HG02981 (cell line): ENCODE measurements at regions not wholly inside any gene's neighbourhood (a gene's known extent, or its start where the extent isn't known, plus 50 kb on each side); places are given as distances from the start of the nearest gene placed in this dataset.

Experiments used
- ATAC-seq: cut with Tn5 transposase; IDR thresholded peaks from one replicate; pipeline ENCODE4 v1.9.1; 2021; ENCODE audit warnings: mild to moderate bottlenecking, moderate library complexity; ENCODE audit not compliant: unreplicated experiment

GRCh38 chr6:2505624-2506023, 245.1 kb downstream of the MYLK4 start:
- ATAC-seq: no peak

GRCh38 chr6:2504495-2505064, 246.1 kb downstream of the MYLK4 start:
- no peak for ATAC-seq

- ATAC-seq: no peak
Measured at GRCh38 chr6:2503816-2504494, 246.8 kb downstream of the MYLK4 start.

GRCh38 chr6:2502998-2503674, 247.6 kb downstream of the MYLK4 start:
- no peak for ATAC-seq

- no peak for ATAC-seq
Measured at GRCh38 chr6:2502096-2502997, 248.4 kb downstream of the MYLK4 start.

GRCh38 chr6:2497922-2498623, 252.6 kb downstream of the MYLK4 start:
- ATAC-seq: no peak

GRCh38 chr6:2496291-2496690, 250.9 kb upstream of the GMDS start:
- no peak for ATAC-seq

- ATAC-seq: no peak
Measured at GRCh38 chr6:2492686-2493523, 247.5 kb upstream of the GMDS start.

GRCh38 chr6:2491137-2491536, 245.7 kb upstream of the GMDS start:
- no peak for ATAC-seq

- no peak for ATAC-seq
Measured at GRCh38 chr6:2488578-2488977, 243.2 kb upstream of the GMDS start.

GRCh38 chr6:2485116-2485515, 239.7 kb upstream of the GMDS start:
- no peak for ATAC-seq

GRCh38 chr6:2482773-2483172, 237.4 kb upstream of the GMDS start:
- ATAC-seq: no peak

- no peak for ATAC-seq
Measured at GRCh38 chr6:2481307-2481706, 235.9 kb upstream of the GMDS start.

- no peak for ATAC-seq
Measured at GRCh38 chr6:2480267-2480966, 235.0 kb upstream of the GMDS start.

GRCh38 chr6:2478200-2478599, 232.8 kb upstream of the GMDS start:
- no peak for ATAC-seq

- ATAC-seq: no peak
Measured at GRCh38 chr6:2477666-2478065, 232.3 kb upstream of the GMDS start.

- no peak for ATAC-seq
Measured at GRCh38 chr6:2477250-2477649, 231.8 kb upstream of the GMDS start.

- no peak for ATAC-seq
Measured at GRCh38 chr6:2476376-2476775, 231.0 kb upstream of the GMDS start.

- ATAC-seq: no peak
Measured at GRCh38 chr6:2471472-2471871, 226.1 kb upstream of the GMDS start.
